ENCODE measurements at regions not wholly inside any gene's neighbourhood (a gene's known extent, or its start where the extent isn't known, plus 50 kb on each side); places are given as distances from the start of the nearest gene placed in this dataset.

DNA sequence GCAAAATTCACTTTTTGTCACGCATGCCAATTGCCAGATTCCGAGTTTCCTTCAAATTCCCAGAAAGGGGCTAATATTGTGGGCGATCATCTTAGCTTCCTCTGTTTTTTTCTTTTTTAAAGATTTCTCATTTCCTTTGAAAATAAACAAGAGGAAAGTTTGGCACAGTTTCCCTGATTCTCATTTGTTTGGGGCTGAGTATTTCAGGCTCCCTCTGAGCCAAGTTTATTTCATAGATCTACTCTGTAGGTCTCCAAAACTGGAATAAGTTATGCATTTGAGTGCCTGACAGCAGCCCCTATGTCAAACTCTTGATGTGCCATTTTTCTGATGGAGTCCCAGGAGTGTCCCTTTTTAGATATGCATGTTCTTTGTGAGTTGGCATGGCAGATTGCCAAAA, 1297.2 kb upstream of the WWC1 start:
- no peak overlapping the region for H3K27ac Mint-ChIP-seq

DNA sequence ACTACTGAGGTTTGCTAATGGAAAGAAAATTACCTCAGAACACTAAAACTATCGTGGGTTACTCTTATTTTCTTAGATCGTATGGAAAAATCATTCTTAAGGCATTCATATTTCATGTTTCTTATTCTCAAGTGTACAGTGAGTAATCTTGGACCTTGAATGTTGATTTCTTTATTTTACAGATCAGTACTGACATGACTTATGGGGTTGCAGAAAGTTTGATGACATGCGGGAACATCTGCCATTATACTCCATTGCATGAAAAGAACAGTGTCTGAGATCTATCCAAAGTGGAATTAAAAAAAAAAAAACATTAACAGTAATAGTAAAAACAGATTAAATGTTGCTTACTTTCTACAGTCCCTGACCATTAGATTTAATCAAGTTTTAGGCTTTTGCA, 1290.2 kb upstream of the WWC1 start:
- no peaks in the 10 kb centered on the region for H3K36me3 Mint-ChIP-seq (ENCODE audit: low read depth)
- H3K27ac Mint-ChIP-seq, result no peak overlapping the region
- H3K9me3 Mint-ChIP-seq, result no peaks in the 10 kb centered on the region
- 94 to 100% methylated on average over 1 to 3 of the region's 3 CpGs for WGBS, 2 experiments (ENCODE audit: insufficient coverage in 1 of 2, insufficient read length in 1 of 2)
- Histone ChIP-seq H3K9ac (ENCODE audit: extremely low read depth, low read length, poor library complexity, severe bottlenecking) (no peak overlapping the region), H3K4me3 (ENCODE audit: low read length) (no peak overlapping the region), H3K9me3 (ENCODE audit: control insufficient read depth, low read length) (no peaks in the 10 kb centered on the region), H3K27ac (ENCODE audit: low read depth, low read length) (no peak overlapping the region), H3K27me3 (ENCODE audit: control insufficient read depth, insufficient read depth, low read length, poor library complexity, severe bottlenecking) (no peaks in the 10 kb centered on the region), H3K36me3 (ENCODE audit: control insufficient read depth, insufficient read depth, low read length) (no peaks in the 10 kb centered on the region), H3K4me1 (ENCODE audit: control insufficient read depth, insufficient read depth, low read length) (no peaks in the 10 kb centered on the region)
- no peak for DNase-seq
- TF ChIP-seq, protein P1, sequence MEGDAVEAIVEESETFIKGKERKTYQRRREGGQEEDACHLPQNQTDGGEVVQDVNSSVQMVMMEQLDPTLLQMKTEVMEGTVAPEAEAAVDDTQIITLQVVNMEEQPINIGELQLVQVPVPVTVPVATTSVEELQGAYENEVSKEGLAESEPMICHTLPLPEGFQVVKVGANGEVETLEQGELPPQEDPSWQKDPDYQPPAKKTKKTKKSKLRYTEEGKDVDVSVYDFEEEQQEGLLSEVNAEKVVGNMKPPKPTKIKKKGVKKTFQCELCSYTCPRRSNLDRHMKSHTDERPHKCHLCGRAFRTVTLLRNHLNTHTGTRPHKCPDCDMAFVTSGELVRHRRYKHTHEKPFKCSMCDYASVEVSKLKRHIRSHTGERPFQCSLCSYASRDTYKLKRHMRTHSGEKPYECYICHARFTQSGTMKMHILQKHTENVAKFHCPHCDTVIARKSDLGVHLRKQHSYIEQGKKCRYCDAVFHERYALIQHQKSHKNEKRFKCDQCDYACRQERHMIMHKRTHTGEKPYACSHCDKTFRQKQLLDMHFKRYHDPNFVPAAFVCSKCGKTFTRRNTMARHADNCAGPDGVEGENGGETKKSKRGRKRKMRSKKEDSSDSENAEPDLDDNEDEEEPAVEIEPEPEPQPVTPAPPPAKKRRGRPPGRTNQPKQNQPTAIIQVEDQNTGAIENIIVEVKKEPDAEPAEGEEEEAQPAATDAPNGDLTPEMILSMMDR (conservative IDR thresholded peaks at IDR 0.05), result no peak
- H3K27me3 Mint-ChIP-seq (ENCODE audit: insufficient read depth), result peaks cover 2% of the 10 kb centered on the region
- H3K4me3 Mint-ChIP-seq, result no peak overlapping the region
- H3K4me1 Mint-ChIP-seq, result peaks cover 7% of the 10 kb centered on the region

More for the DNA sequence above, 1297.2 kb upstream of the WWC1 start:
- Histone ChIP-seq H3K27ac (ENCODE audit: low read depth, low read length) (no peak overlapping the region), H3K27me3 (ENCODE audit: control insufficient read depth, insufficient read depth, low read length, poor library complexity, severe bottlenecking) (no peaks in the 10 kb centered on the region), H3K4me1 (ENCODE audit: control insufficient read depth, insufficient read depth, low read length) (peaks cover 11% of the 10 kb centered on the region), H3K36me3 (ENCODE audit: control insufficient read depth, insufficient read depth, low read length) (no peaks in the 10 kb centered on the region), H3K4me3 (ENCODE audit: low read length) (no peak overlapping the region), H3K9me3 (ENCODE audit: control insufficient read depth, low read length) (no peaks in the 10 kb centered on the region), H3K9ac (ENCODE audit: extremely low read depth, low read length, poor library complexity, severe bottlenecking) (no peak overlapping the region)
- TF ChIP-seq, protein P1 (conservative IDR thresholded peaks at IDR 0.05), result no peak
- no peak for DNase-seq
- no peak overlapping the region for H3K4me3 Mint-ChIP-seq
- H3K27me3 Mint-ChIP-seq (ENCODE audit: insufficient read depth), result peaks cover under 1% of the 10 kb centered on the region
- no peaks in the 10 kb centered on the region for H3K36me3 Mint-ChIP-seq (ENCODE audit: low read depth)
- H3K9me3 Mint-ChIP-seq, result no peaks in the 10 kb centered on the region
- WGBS, 2 experiments (ENCODE audit: insufficient coverage in 1 of 2, insufficient read length in 1 of 2), result 92 to 93% methylated on average over 3 of the region's 3 CpGs
- peaks cover 16% of the 10 kb centered on the region for H3K4me1 Mint-ChIP-seq

DNA sequence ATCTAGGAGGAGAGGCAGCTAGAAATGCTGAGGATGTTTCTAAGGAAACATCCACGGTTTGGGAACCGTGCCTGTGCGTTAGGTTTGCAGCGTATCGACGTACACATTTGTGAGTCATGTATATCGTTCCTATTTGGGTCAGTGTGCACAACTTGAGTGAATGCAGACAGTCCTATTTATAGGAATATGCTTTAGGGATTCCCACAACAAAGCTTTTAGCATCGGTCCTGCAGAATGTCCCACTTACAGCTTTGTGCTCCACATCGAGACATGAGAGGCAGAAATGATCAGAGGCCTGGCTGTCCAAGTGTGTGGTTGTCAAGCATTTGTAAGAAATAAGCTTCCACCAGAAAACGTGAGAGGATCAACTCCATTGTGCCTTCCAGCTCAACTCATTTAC, 1282.7 kb upstream of the WWC1 start:
- TF ChIP-seq, protein P1 (conservative IDR thresholded peaks at IDR 0.05), result no peak
- no peaks in the 10 kb centered on the region for H3K4me1 Mint-ChIP-seq
- Histone ChIP-seq H3K36me3 (ENCODE audit: control insufficient read depth, insufficient read depth, low read length) (no peaks in the 10 kb centered on the region), H3K4me3 (ENCODE audit: low read length) (no peak overlapping the region), H3K4me1 (ENCODE audit: control insufficient read depth, insufficient read depth, low read length) (no peaks in the 10 kb centered on the region), H3K27me3 (ENCODE audit: control insufficient read depth, insufficient read depth, low read length, poor library complexity, severe bottlenecking) (no peaks in the 10 kb centered on the region), H3K9me3 (ENCODE audit: control insufficient read depth, low read length) (no peaks in the 10 kb centered on the region), H3K27ac (ENCODE audit: low read depth, low read length) (no peak overlapping the region), H3K9ac (ENCODE audit: extremely low read depth, low read length, poor library complexity, severe bottlenecking) (no peak overlapping the region)
- no peaks in the 10 kb centered on the region for H3K27me3 Mint-ChIP-seq (ENCODE audit: insufficient read depth)
- H3K36me3 Mint-ChIP-seq (ENCODE audit: low read depth), result no peaks in the 10 kb centered on the region
- H3K4me3 Mint-ChIP-seq, result no peak overlapping the region
- H3K9me3 Mint-ChIP-seq, result no peaks in the 10 kb centered on the region
- WGBS, 2 experiments (ENCODE audit: insufficient coverage in 1 of 2, insufficient read length in 1 of 2), result 94% methylated on average over 10 of the region's 10 CpGs
- no peak for DNase-seq
- no peak overlapping the region for H3K27ac Mint-ChIP-seq

Data from endodermal cell (in vitro differentiated cells).